ENCODE measurements at regions not wholly inside any gene's neighbourhood (a gene's known extent, or its start where the extent isn't known, plus 50 kb on each side); places are given as distances from the start of the nearest gene placed in this dataset.

- Mint-ChIP-seq H3K9me3 (no peaks in the 10 kb centered on the region), H3K27ac (no peak overlapping the region), H3K36me3 (ENCODE audit: low read depth) (no peaks in the 10 kb centered on the region), H3K4me1 (ENCODE audit: low read depth) (peaks cover 3% of the 10 kb centered on the region), H3K27me3 (ENCODE audit: low read depth) (peaks cover 15% of the 10 kb centered on the region), H3K4me3 (no peak overlapping the region)
- DNase-seq (ENCODE audit: low spot score) = peak; percentile 6
Observed at GRCh38 chr4:24657768-24658617, 73.6 kb upstream of the DHX15 start.

GRCh38 chr4:24659241-24659961 lies 75.0 kb upstream of the DHX15 start:
- Mint-ChIP-seq H3K4me1 (ENCODE audit: low read depth) (peaks cover 3% of the 10 kb centered on the region), H3K9me3 (no peaks in the 10 kb centered on the region), H3K27ac (no peak overlapping the region), H3K36me3 (ENCODE audit: low read depth) (no peaks in the 10 kb centered on the region), H3K27me3 (ENCODE audit: low read depth) (peaks cover 15% of the 10 kb centered on the region), H3K4me3 (no peak overlapping the region)
- DNase-seq (ENCODE audit: low spot score) = no peak

- H3K36me3 Mint-ChIP-seq (ENCODE audit: low read depth) = no peaks in the 10 kb centered on the region
- DNase-seq (ENCODE audit: low spot score) = no peak
- H3K27me3 Mint-ChIP-seq (ENCODE audit: low read depth) = peaks cover 14% of the 10 kb centered on the region
- H3K4me3 Mint-ChIP-seq = no peak overlapping the region
- H3K9me3 Mint-ChIP-seq = no peaks in the 10 kb centered on the region
- H3K4me1 Mint-ChIP-seq (ENCODE audit: low read depth) = peaks cover 3% of the 10 kb centered on the region
- no peak overlapping the region for H3K27ac Mint-ChIP-seq
Observed at GRCh38 chr4:24662056-24662455, 77.7 kb upstream of the DHX15 start.

GRCh38 chr4:24662542-24662941 lies 78.2 kb upstream of the DHX15 start:
- Mint-ChIP-seq H3K4me1 (ENCODE audit: low read depth) (peaks cover 3% of the 10 kb centered on the region), H3K36me3 (ENCODE audit: low read depth) (no peaks in the 10 kb centered on the region), H3K27ac (no peak overlapping the region), H3K9me3 (no peaks in the 10 kb centered on the region), H3K4me3 (no peak overlapping the region), H3K27me3 (ENCODE audit: low read depth) (peaks cover 14% of the 10 kb centered on the region)
- no peak for DNase-seq (ENCODE audit: low spot score)

GRCh38 chr4:24664956-24665355 lies 80.6 kb upstream of the DHX15 start:
- Mint-ChIP-seq H3K36me3 (ENCODE audit: low read depth) (no peaks in the 10 kb centered on the region), H3K27me3 (ENCODE audit: low read depth) (peaks cover 6% of the 10 kb centered on the region), H3K4me3 (no peak overlapping the region), H3K27ac (no peak overlapping the region), H3K9me3 (no peaks in the 10 kb centered on the region), H3K4me1 (ENCODE audit: low read depth) (no peaks in the 10 kb centered on the region)
- no peak for DNase-seq (ENCODE audit: low spot score)

- no peak overlapping the region for H3K4me3 Mint-ChIP-seq
- H3K4me1 Mint-ChIP-seq (ENCODE audit: low read depth) = no peaks in the 10 kb centered on the region
- peaks cover 6% of the 10 kb centered on the region for H3K27me3 Mint-ChIP-seq (ENCODE audit: low read depth)
- DNase-seq (ENCODE audit: low spot score) = no peak
- no peaks in the 10 kb centered on the region for H3K9me3 Mint-ChIP-seq
- no peak overlapping the region for H3K27ac Mint-ChIP-seq
- H3K36me3 Mint-ChIP-seq (ENCODE audit: low read depth) = no peaks in the 10 kb centered on the region
Observed at GRCh38 chr4:24666316-24666715, 82.0 kb upstream of the DHX15 start.

GRCh38 chr4:24666816-24667477 lies 82.6 kb upstream of the DHX15 start:
- H3K4me1 Mint-ChIP-seq (ENCODE audit: low read depth) = no peaks in the 10 kb centered on the region
- H3K9me3 Mint-ChIP-seq = no peaks in the 10 kb centered on the region
- DNase-seq (ENCODE audit: low spot score) = no peak
- H3K4me3 Mint-ChIP-seq = no peak overlapping the region
- no peaks in the 10 kb centered on the region for H3K36me3 Mint-ChIP-seq (ENCODE audit: low read depth)
- H3K27ac Mint-ChIP-seq = no peak overlapping the region
- peaks cover 6% of the 10 kb centered on the region for H3K27me3 Mint-ChIP-seq (ENCODE audit: low read depth)

- no peak overlapping the region for H3K27ac Mint-ChIP-seq
- H3K4me3 Mint-ChIP-seq = no peak overlapping the region
- H3K27me3 Mint-ChIP-seq (ENCODE audit: low read depth) = peaks cover 5% of the 10 kb centered on the region
- DNase-seq (ENCODE audit: low spot score) = no peak
- H3K36me3 Mint-ChIP-seq (ENCODE audit: low read depth) = no peaks in the 10 kb centered on the region
- H3K4me1 Mint-ChIP-seq (ENCODE audit: low read depth) = no peaks in the 10 kb centered on the region
- no peaks in the 10 kb centered on the region for H3K9me3 Mint-ChIP-seq
Observed at GRCh38 chr4:24668956-24669355, 84.6 kb upstream of the DHX15 start.

- Mint-ChIP-seq H3K27ac (no peak overlapping the region), H3K4me1 (ENCODE audit: low read depth) (no peaks in the 10 kb centered on the region), H3K27me3 (ENCODE audit: low read depth) (peaks cover 4% of the 10 kb centered on the region), H3K36me3 (ENCODE audit: low read depth) (no peaks in the 10 kb centered on the region), H3K9me3 (no peaks in the 10 kb centered on the region), H3K4me3 (no peak overlapping the region)
- no peak for DNase-seq (ENCODE audit: low spot score)
Observed at GRCh38 chr4:24669751-24670150, 85.4 kb upstream of the DHX15 start.

GRCh38 chr4:24671849-24672248 lies 87.5 kb upstream of the DHX15 start:
- no peaks in the 10 kb centered on the region for H3K36me3 Mint-ChIP-seq (ENCODE audit: low read depth)
- H3K4me3 Mint-ChIP-seq = no peak overlapping the region
- H3K27ac Mint-ChIP-seq = no peak overlapping the region
- no peaks in the 10 kb centered on the region for H3K9me3 Mint-ChIP-seq
- H3K4me1 Mint-ChIP-seq (ENCODE audit: low read depth) = no peaks in the 10 kb centered on the region
- no peak for DNase-seq (ENCODE audit: low spot score)
- peaks cover 2% of the 10 kb centered on the region for H3K27me3 Mint-ChIP-seq (ENCODE audit: low read depth)

- Mint-ChIP-seq H3K36me3 (ENCODE audit: low read depth) (no peaks in the 10 kb centered on the region), H3K9me3 (no peaks in the 10 kb centered on the region), H3K27ac (no peak overlapping the region), H3K4me3 (no peak overlapping the region), H3K27me3 (ENCODE audit: low read depth) (peaks cover 2% of the 10 kb centered on the region), H3K4me1 (ENCODE audit: low read depth) (no peaks in the 10 kb centered on the region)
- DNase-seq (ENCODE audit: low spot score) = no peak
Observed at GRCh38 chr4:24672880-24673279, 88.5 kb upstream of the DHX15 start.

GRCh38 chr4:24674279-24674678 lies 89.9 kb upstream of the DHX15 start:
- no peak overlapping the region for H3K4me3 Mint-ChIP-seq
- H3K27ac Mint-ChIP-seq = no peak overlapping the region
- no peaks in the 10 kb centered on the region for H3K9me3 Mint-ChIP-seq
- H3K4me1 Mint-ChIP-seq (ENCODE audit: low read depth) = no peaks in the 10 kb centered on the region
- peaks cover 2% of the 10 kb centered on the region for H3K27me3 Mint-ChIP-seq (ENCODE audit: low read depth)
- H3K36me3 Mint-ChIP-seq (ENCODE audit: low read depth) = no peaks in the 10 kb centered on the region
- no peak for DNase-seq (ENCODE audit: low spot score)

GRCh38 chr4:24675721-24676389 lies 91.5 kb upstream of the DHX15 start:
- DNase-seq (ENCODE audit: low spot score) = no peak
- Mint-ChIP-seq H3K36me3 (ENCODE audit: low read depth) (no peaks in the 10 kb centered on the region), H3K27me3 (ENCODE audit: low read depth) (peaks cover 2% of the 10 kb centered on the region), H3K9me3 (no peaks in the 10 kb centered on the region), H3K4me3 (no peak overlapping the region), H3K27ac (no peak overlapping the region), H3K4me1 (ENCODE audit: low read depth) (no peaks in the 10 kb centered on the region)

GRCh38 chr4:24677909-24678308 lies 93.6 kb upstream of the DHX15 start:
- no peak for DNase-seq (ENCODE audit: low spot score)
- no peaks in the 10 kb centered on the region for H3K36me3 Mint-ChIP-seq (ENCODE audit: low read depth)
- no peak overlapping the region for H3K4me3 Mint-ChIP-seq
- no peaks in the 10 kb centered on the region for H3K4me1 Mint-ChIP-seq (ENCODE audit: low read depth)
- no peak overlapping the region for H3K27ac Mint-ChIP-seq
- H3K9me3 Mint-ChIP-seq = no peaks in the 10 kb centered on the region
- H3K27me3 Mint-ChIP-seq (ENCODE audit: low read depth) = peaks cover 2% of the 10 kb centered on the region
